ENCODE measurements at regions not wholly inside any gene's neighbourhood (a gene's known extent, or its start where the extent isn't known, plus 50 kb on each side); places are given as distances from the start of the nearest gene placed in this dataset.

DNA sequence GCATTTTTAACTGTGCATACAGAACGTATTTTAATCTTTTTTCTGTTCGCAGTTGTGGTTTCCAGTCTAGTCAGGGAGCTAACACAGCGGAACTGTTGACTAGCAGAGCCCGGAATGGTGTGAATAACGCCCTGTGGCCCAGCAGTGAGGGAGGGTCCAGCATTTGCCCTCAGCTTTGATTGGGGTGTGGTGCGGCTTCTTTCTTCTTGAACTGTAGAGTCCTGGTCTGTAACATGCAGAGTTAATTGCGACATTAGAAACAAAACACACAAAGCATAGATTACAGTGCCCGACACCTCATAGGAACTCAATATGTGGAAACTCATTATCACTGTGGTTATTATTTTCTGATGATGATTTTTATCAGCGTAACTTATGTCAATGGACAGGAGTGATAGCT is 253.6 kb downstream of the SOX11 start:
- Histone ChIP-seq H2AFZ (ENCODE audit: low read depth, low read length) (no peak overlapping the region), H3K9me3 (ENCODE audit: low read length) (no peaks in the 10 kb centered on the region), H3K9me2 (ENCODE audit: insufficient read depth, low read length) (no peaks in the 10 kb centered on the region), H3K9ac (ENCODE audit: low read length) (no peak overlapping the region), H3K4me3 (ENCODE audit: low read length) (no peak overlapping the region), H3K36me3 (ENCODE audit: insufficient read depth, low read length) (no peaks in the 10 kb centered on the region), H4K20me1 (ENCODE audit: insufficient read depth) (no peaks in the 10 kb centered on the region), H3K4me2 (ENCODE audit: low read length) (no peak overlapping the region), H3F3A (ENCODE audit: insufficient read depth, low read length, poor library complexity, severe bottlenecking) (no peaks in the 10 kb centered on the region), H3K27ac (ENCODE audit: low read length) (no peak overlapping the region), H3K79me2 (replicated peaks; ENCODE audit: insufficient read depth, low read length) (no peaks in the 10 kb centered on the region), H3K27me3 (ENCODE audit: insufficient read depth, low read depth, low read length) (no peaks in the 10 kb centered on the region)
- TF ChIP-seq SMC3 (conservative IDR thresholded peaks at IDR 0.05; ENCODE audit: poor library complexity) (no peak), EZH2 (IDR thresholded peaks at IDR 0.05; ENCODE audit: borderline replicate concordance, insufficient read depth, low read length, poor library complexity, severe bottlenecking) (no peak), MXI1 (conservative IDR thresholded peaks at IDR 0.05; ENCODE audit: poor library complexity, severe bottlenecking) (no peak), RAD21 (conservative IDR thresholded peaks at IDR 0.05) (no peak), EP300 (conservative IDR thresholded peaks at IDR 0.05; ENCODE audit: poor library complexity, severe bottlenecking) (no peak), POLR2AphosphoS5 (IDR thresholded peaks at IDR 0.05) (no peak), TAF1 (IDR thresholded peaks at IDR 0.05; ENCODE audit: low read depth) (no peak)
- TF ChIP-seq, protein P1, sequence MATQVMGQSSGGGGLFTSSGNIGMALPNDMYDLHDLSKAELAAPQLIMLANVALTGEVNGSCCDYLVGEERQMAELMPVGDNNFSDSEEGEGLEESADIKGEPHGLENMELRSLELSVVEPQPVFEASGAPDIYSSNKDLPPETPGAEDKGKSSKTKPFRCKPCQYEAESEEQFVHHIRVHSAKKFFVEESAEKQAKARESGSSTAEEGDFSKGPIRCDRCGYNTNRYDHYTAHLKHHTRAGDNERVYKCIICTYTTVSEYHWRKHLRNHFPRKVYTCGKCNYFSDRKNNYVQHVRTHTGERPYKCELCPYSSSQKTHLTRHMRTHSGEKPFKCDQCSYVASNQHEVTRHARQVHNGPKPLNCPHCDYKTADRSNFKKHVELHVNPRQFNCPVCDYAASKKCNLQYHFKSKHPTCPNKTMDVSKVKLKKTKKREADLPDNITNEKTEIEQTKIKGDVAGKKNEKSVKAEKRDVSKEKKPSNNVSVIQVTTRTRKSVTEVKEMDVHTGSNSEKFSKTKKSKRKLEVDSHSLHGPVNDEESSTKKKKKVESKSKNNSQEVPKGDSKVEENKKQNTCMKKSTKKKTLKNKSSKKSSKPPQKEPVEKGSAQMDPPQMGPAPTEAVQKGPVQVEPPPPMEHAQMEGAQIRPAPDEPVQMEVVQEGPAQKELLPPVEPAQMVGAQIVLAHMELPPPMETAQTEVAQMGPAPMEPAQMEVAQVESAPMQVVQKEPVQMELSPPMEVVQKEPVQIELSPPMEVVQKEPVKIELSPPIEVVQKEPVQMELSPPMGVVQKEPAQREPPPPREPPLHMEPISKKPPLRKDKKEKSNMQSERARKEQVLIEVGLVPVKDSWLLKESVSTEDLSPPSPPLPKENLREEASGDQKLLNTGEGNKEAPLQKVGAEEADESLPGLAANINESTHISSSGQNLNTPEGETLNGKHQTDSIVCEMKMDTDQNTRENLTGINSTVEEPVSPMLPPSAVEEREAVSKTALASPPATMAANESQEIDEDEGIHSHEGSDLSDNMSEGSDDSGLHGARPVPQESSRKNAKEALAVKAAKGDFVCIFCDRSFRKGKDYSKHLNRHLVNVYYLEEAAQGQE (IDR thresholded peaks at IDR 0.05; ENCODE audit: borderline replicate concordance), result no peak
- TF ChIP-seq, protein P2, sequence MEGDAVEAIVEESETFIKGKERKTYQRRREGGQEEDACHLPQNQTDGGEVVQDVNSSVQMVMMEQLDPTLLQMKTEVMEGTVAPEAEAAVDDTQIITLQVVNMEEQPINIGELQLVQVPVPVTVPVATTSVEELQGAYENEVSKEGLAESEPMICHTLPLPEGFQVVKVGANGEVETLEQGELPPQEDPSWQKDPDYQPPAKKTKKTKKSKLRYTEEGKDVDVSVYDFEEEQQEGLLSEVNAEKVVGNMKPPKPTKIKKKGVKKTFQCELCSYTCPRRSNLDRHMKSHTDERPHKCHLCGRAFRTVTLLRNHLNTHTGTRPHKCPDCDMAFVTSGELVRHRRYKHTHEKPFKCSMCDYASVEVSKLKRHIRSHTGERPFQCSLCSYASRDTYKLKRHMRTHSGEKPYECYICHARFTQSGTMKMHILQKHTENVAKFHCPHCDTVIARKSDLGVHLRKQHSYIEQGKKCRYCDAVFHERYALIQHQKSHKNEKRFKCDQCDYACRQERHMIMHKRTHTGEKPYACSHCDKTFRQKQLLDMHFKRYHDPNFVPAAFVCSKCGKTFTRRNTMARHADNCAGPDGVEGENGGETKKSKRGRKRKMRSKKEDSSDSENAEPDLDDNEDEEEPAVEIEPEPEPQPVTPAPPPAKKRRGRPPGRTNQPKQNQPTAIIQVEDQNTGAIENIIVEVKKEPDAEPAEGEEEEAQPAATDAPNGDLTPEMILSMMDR (IDR thresholded peaks at IDR 0.05; ENCODE audit: poor library complexity, severe bottlenecking), result no peak

DNA sequence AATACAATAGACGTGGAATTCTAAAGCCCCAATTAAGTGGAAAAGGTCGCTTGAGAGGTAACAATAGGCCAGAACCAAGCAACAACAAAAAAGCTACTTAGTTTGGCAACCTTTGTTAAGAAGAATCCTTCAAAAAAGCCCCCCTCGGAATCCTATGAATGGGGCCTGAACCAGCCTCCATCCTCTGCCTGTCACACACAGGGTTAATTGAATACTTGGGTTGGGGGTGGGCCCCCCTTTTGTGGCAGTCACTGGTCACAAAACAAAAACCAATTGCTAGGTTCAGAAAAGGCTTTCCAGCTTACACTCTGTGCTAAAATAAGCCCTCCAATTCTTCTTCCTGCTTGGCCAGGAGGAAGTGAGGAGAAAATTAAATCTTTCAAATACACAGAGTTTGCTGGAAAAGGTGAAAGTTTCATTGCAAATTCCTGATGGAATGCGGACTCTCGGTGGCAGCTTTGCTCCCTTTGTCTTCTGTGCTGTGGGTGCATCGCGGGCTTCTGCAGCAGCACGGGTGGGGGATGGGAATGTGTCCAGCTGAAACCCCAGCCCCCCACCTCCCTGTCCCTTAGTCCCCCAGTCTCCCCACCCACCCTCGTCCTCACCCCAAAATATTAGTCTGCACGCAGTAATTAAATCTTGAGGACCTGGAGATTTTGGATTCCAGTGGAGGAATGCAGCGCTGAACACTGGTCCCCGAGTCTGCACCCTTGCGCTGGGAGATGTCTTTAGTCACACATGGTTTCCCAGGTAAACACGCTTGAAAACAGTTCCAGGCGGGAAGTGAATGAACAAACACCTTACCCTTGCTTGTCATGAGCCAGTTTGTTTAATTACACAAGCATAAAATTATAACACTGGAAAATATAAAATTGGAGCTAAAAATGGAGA is 254.3 kb downstream of the SOX11 start:
- TF ChIP-seq, protein P2 (IDR thresholded peaks at IDR 0.05; ENCODE audit: poor library complexity, severe bottlenecking), result no peak
- no peak for TF ChIP-seq TAF1 (IDR thresholded peaks at IDR 0.05; ENCODE audit: low read depth)
- no peak for TF ChIP-seq EZH2 (IDR thresholded peaks at IDR 0.05; ENCODE audit: borderline replicate concordance, insufficient read depth, low read length, poor library complexity, severe bottlenecking)
- no peak for TF ChIP-seq SMC3 (conservative IDR thresholded peaks at IDR 0.05; ENCODE audit: poor library complexity)
- TF ChIP-seq MXI1 (conservative IDR thresholded peaks at IDR 0.05; ENCODE audit: poor library complexity, severe bottlenecking), result no peak
- no peak for TF ChIP-seq RAD21 (conservative IDR thresholded peaks at IDR 0.05)
- TF ChIP-seq POLR2AphosphoS5 (IDR thresholded peaks at IDR 0.05), result no peak
- no peak for TF ChIP-seq EP300 (conservative IDR thresholded peaks at IDR 0.05; ENCODE audit: poor library complexity, severe bottlenecking)
- TF ChIP-seq, protein P1 (IDR thresholded peaks at IDR 0.05; ENCODE audit: borderline replicate concordance), result no peak
- H3K9me3 ChIP-seq (ENCODE audit: low read length), result no peaks in the 10 kb centered on the region
- H3K27ac ChIP-seq (ENCODE audit: low read length), result no peak overlapping the region
- H3F3A ChIP-seq (ENCODE audit: insufficient read depth, low read length, poor library complexity, severe bottlenecking), result no peaks in the 10 kb centered on the region
- H4K20me1 ChIP-seq (ENCODE audit: insufficient read depth), result no peaks in the 10 kb centered on the region
- H3K36me3 ChIP-seq (ENCODE audit: insufficient read depth, low read length), result no peaks in the 10 kb centered on the region
- no peak overlapping the region for H3K9ac ChIP-seq (ENCODE audit: low read length)
- no peak overlapping the region for H2AFZ ChIP-seq (ENCODE audit: low read depth, low read length)
- no peaks in the 10 kb centered on the region for H3K79me2 ChIP-seq (replicated peaks; ENCODE audit: insufficient read depth, low read length)
- peak overlapping the region; percentile 32 for H3K4me3 ChIP-seq (ENCODE audit: low read length)
- H3K9me2 ChIP-seq (ENCODE audit: insufficient read depth, low read length), result no peaks in the 10 kb centered on the region
- H3K4me2 ChIP-seq (ENCODE audit: low read length), result no peak overlapping the region
- no peaks in the 10 kb centered on the region for H3K27me3 ChIP-seq (ENCODE audit: insufficient read depth, low read depth, low read length)

Data from neural cell (in vitro differentiated cells).